Neuronal stem cell (in vitro differentiated cells): ENCODE measurements at regions not wholly inside any gene's neighbourhood (a gene's known extent, or its start where the extent isn't known, plus 50 kb on each side); places are given as distances from the start of the nearest gene placed in this dataset.

Experiments used
- DNase-seq: peaks from one replicate; pipeline ENCODE4 v3.0.0-alpha.2; 2013; ENCODE audit warnings: low spot score
- H2AFZ ChIP-seq: one replicate; pipeline ENCODE4 v1.6.1; 2013; ENCODE audit warnings: mild to moderate bottlenecking, low read length, inconsistent platforms
- H2AK5ac ChIP-seq: 2 replicates; pipeline ENCODE4 v1.6.1; 2013; ENCODE audit warnings: low read depth, mild to moderate bottlenecking, inconsistent platforms, low read length, moderate library complexity, mixed read lengths
- H2BK120ac ChIP-seq: 2 replicates; pipeline ENCODE4 v1.6.1; 2013; ENCODE audit warnings: low read depth, mild to moderate bottlenecking, inconsistent platforms, low read length, moderate library complexity, mixed read lengths
- H2BK12ac ChIP-seq: one replicate; pipeline ENCODE4 v1.6.1; 2013; ENCODE audit warnings: low read length, inconsistent platforms
- H2BK15ac ChIP-seq: 2 replicates; pipeline ENCODE4 v1.6.1; 2013; ENCODE audit warnings: mild to moderate bottlenecking, low read length, inconsistent platforms, mixed read lengths
- H2BK5ac ChIP-seq: one replicate; pipeline ENCODE4 v1.6.1; 2013; ENCODE audit warnings: inconsistent platforms, mild to moderate bottlenecking, low read length, moderate library complexity
- H3K14ac ChIP-seq: one replicate; pipeline ENCODE4 v1.6.1; 2013; ENCODE audit warnings: low read length, inconsistent platforms
- H3K18ac ChIP-seq: 2 replicates; pipeline ENCODE4 v1.6.1; 2013; ENCODE audit warnings: low read length, inconsistent platforms
- H3K23ac ChIP-seq: 2 replicates; pipeline ENCODE4 v1.6.1; 2013; ENCODE audit warnings: low read depth, mild to moderate bottlenecking, mixed read lengths, low read length, inconsistent platforms; ENCODE audit not compliant: poor library complexity
- H3K27ac ChIP-seq: replicated peaks from 3 replicates; pipeline ENCODE4 v1.5.1; 2013; ENCODE audit warnings: low read length, inconsistent platforms
- H3K27me3 ChIP-seq, 3 experiments: 2 replicates each; pipeline ENCODE4 v1.6.1; 2013; ENCODE audit warnings: low read length in 3 of 3, mild to moderate bottlenecking in 2 of 3, inconsistent platforms in 1 of 3, low read depth in 1 of 3, mixed read lengths in 1 of 3, moderate library complexity in 1 of 3; ENCODE audit not compliant: control insufficient read depth in 3 of 3, insufficient read depth in 3 of 3
- H3K36me3 ChIP-seq, 2 donors: replicated peaks in 1 of 2; 2 replicates each; pipeline ENCODE4 v1.6.1; 2013; ENCODE audit warnings: low read length in 2 of 2; ENCODE audit not compliant: control insufficient read depth in 2 of 2, insufficient read depth in 2 of 2
- H3K4ac ChIP-seq: 2 replicates; pipeline ENCODE4 v1.6.1; 2013; ENCODE audit warnings: inconsistent platforms, mild to moderate bottlenecking, low read length, moderate library complexity
- H3K4me1 ChIP-seq, 2 donors: 1 replicate in 1 of 2; 2 replicates in 1 of 2; pipeline ENCODE4 v1.6.1; 2013; ENCODE audit warnings: low read length in 2 of 2, low read depth in 1 of 2; ENCODE audit not compliant: control insufficient read depth in 2 of 2, insufficient read depth in 1 of 2
- H3K4me2 ChIP-seq: one replicate; pipeline ENCODE4 v1.6.1; 2013; ENCODE audit warnings: mild to moderate bottlenecking, low read length, inconsistent platforms; ENCODE audit not compliant: insufficient read depth, poor library complexity, severe bottlenecking
- H3K4me3 ChIP-seq, 2 donors: 2 replicates each; pipeline ENCODE4 v1.5.1; 2013; ENCODE audit warnings: low read length in 2 of 2, mild to moderate bottlenecking in 2 of 2, inconsistent platforms in 1 of 2, moderate library complexity in 1 of 2
- H3K79me1 ChIP-seq: one replicate; pipeline ENCODE4 v1.6.1; 2013; ENCODE audit warnings: low read depth, mild to moderate bottlenecking, inconsistent platforms, low read length, moderate library complexity
- H3K9ac ChIP-seq: one replicate; pipeline ENCODE4 v1.6.1; 2013; ENCODE audit warnings: mild to moderate bottlenecking, low read depth, low read length, inconsistent platforms; ENCODE audit not compliant: poor library complexity
- H3K9me3 ChIP-seq, 2 donors: replicated peaks in 1 of 2; 2 replicates each; pipeline versions ENCODE3 to v1.6.1; 2013; ENCODE audit warnings: low read length in 2 of 2, mild to moderate bottlenecking in 2 of 2, inconsistent platforms in 1 of 2, low read depth in 1 of 2, mixed read lengths in 1 of 2, moderate library complexity in 1 of 2; ENCODE audit not compliant: control insufficient read depth in 2 of 2, insufficient read depth in 1 of 2
- H4K8ac ChIP-seq: one replicate; pipeline ENCODE4 v1.6.1; 2013; ENCODE audit warnings: low read depth, mild to moderate bottlenecking, inconsistent platforms, low read length, moderate library complexity
- H4K91ac ChIP-seq: one replicate; pipeline ENCODE4 v1.6.1; 2013; ENCODE audit warnings: low read length, low read depth, mild to moderate bottlenecking, inconsistent platforms; ENCODE audit not compliant: poor library complexity
- WGBS, 2 donors: extraction: QIAGEN DNeasy Blood & Tissue Kit; methylation state at CpG; one replicate each; pipeline ENCODE4 v1.1.7; 2013; ENCODE audit warnings: missing lambda C conversion rate in 2 of 2, mixed read lengths in 1 of 2; ENCODE audit not compliant: insufficient read length in 2 of 2, insufficient replicate concordance in 1 of 2; ENCODE audit errors: extremely low coverage in 2 of 2; 5-methylcytosine and 5-hydroxymethylcytosine counted together

- Histone ChIP-seq H2BK12ac (no peak overlapping the region), H3K4me2 (no peak overlapping the region), H3K18ac (no peak overlapping the region), H4K91ac (no peak overlapping the region), H3K4ac (no peak overlapping the region), H4K8ac (no peak overlapping the region), H3K27me3 (no peaks in the 10 kb centered on the region), H3K14ac (no peak overlapping the region), H2BK15ac (no peak overlapping the region), H3K9ac (no peak overlapping the region), H2BK120ac (no peak overlapping the region), H2BK5ac (no peak overlapping the region), H3K27ac (no peak overlapping the region), H3K4me1 (peaks cover 2 to 4% of the 10 kb centered on the region in 2 donors), H3K23ac (no peak overlapping the region), H2AK5ac (no peak overlapping the region), H3K36me3 (no peaks in the 10 kb centered on the region), H3K4me3 (no peak overlapping the region), H3K79me1 (no peaks in the 10 kb centered on the region), H3K9me3 (peaks cover 2 to 5% of the 10 kb centered on the region in 2 donors), H2AFZ (no peak overlapping the region)
- no peak for DNase-seq
- no CpG with 5 or more reads among the region's 4 CpGs for WGBS, 2 donors
These were observed 712.1 kb downstream of the MECOM start for GRCh38 chr3:168951368-168951767.

- Histone ChIP-seq H3K14ac (no peak overlapping the region), H2BK120ac (no peak overlapping the region), H3K9ac (no peak overlapping the region), H2AFZ (no peak overlapping the region), H3K4me1 (peaks cover 2 to 4% of the 10 kb centered on the region in 2 donors), H3K79me1 (no peaks in the 10 kb centered on the region), H3K4me3 (no peak overlapping the region), H3K27ac (no peak overlapping the region), H3K27me3 (no peaks in the 10 kb centered on the region), H3K18ac (no peak overlapping the region), H2BK15ac (no peak overlapping the region), H3K4me2 (no peak overlapping the region), H3K9me3 (peaks cover 2 to 5% of the 10 kb centered on the region in 2 donors), H2BK12ac (no peak overlapping the region), H3K4ac (no peak overlapping the region), H2BK5ac (no peak overlapping the region), H2AK5ac (no peak overlapping the region), H4K8ac (no peak overlapping the region), H3K36me3 (no peaks in the 10 kb centered on the region), H3K23ac (no peak overlapping the region), H4K91ac (no peak overlapping the region)
- no CpG with 5 or more reads among the region's 1 CpG for whole genome bisulfite sequencing, 2 donors
- DNase-seq = no peak
These were observed 712.9 kb downstream of the MECOM start for GRCh38 chr3:168950622-168951021.

GRCh38 chr3:168939651-168940238, 723.8 kb downstream of the MECOM start:
- Histone ChIP-seq H2BK120ac (no peak overlapping the region), H3K4me3 (no peak overlapping the region), H3K9me3 (peaks cover 0 to 4% of the 10 kb centered on the region in 2 donors), H3K4me1 (peaks cover 0 to 14% of the 10 kb centered on the region in 2 donors), H3K14ac (no peak overlapping the region), H3K4ac (no peak overlapping the region), H4K8ac (no peak overlapping the region), H4K91ac (no peak overlapping the region), H2BK15ac (no peak overlapping the region), H3K27ac (no peak overlapping the region), H3K23ac (no peak overlapping the region), H3K36me3 (no peaks in the 10 kb centered on the region), H3K4me2 (no peak overlapping the region), H2AFZ (peak overlapping the region; percentile 36), H3K79me1 (no peaks in the 10 kb centered on the region), H2AK5ac (no peak overlapping the region), H2BK5ac (no peak overlapping the region), H3K9ac (no peak overlapping the region), H2BK12ac (no peak overlapping the region), H3K18ac (no peak overlapping the region), H3K27me3 (no peaks in the 10 kb centered on the region)
- WGBS, 2 donors = no CpG with 5 or more reads among the region's 1 CpG
- no peak for DNase-seq

GRCh38 chr3:168933614-168934013, 729.9 kb downstream of the MECOM start:
- Histone ChIP-seq H2BK15ac (no peak overlapping the region), H3K36me3 (no peaks in the 10 kb centered on the region), H3K23ac (no peak overlapping the region), H4K91ac (no peak overlapping the region), H3K9ac (no peak overlapping the region), H2BK12ac (no peak overlapping the region), H3K79me1 (no peaks in the 10 kb centered on the region), H3K18ac (no peak overlapping the region), H3K4ac (no peak overlapping the region), H3K4me3 (no peak overlapping the region), H2BK5ac (no peak overlapping the region), H3K4me1 (peaks cover 0 to 2% of the 10 kb centered on the region in 2 donors), H2AFZ (no peak overlapping the region), H3K27me3 (no peaks in the 10 kb centered on the region), H3K27ac (no peak overlapping the region), H2BK120ac (no peak overlapping the region), H3K14ac (no peak overlapping the region), H3K9me3 (peaks cover 0 to 7% of the 10 kb centered on the region in 2 donors), H2AK5ac (no peak overlapping the region), H3K4me2 (no peak overlapping the region), H4K8ac (no peak overlapping the region)
- no CpG with 5 or more reads among the region's 5 CpGs for WGBS, 2 donors
- no peak for DNase-seq
